NT2/D1 (cell line): ENCODE measurements at regions not wholly inside any gene's neighbourhood (a gene's known extent, or its start where the extent isn't known, plus 50 kb on each side); places are given as distances from the start of the nearest gene placed in this dataset.
"Not testable (repeated sequence)": the region's sequence is repeated elsewhere in the genome, so short reads cannot be mapped to it uniquely, and the experiment has no call there.

Experiments used
- DNase-seq: peaks from one replicate; pipeline ENCODE4 v3.0.0-alpha.2; 2011; ENCODE audit warnings: low read depth, low spot score
- H3K27me3 ChIP-seq: 2 replicates; pipeline ENCODE4 v1.6.0; 2011; ENCODE audit warnings: mild to moderate bottlenecking; ENCODE audit not compliant: insufficient read length, insufficient read depth
- H3K36me3 ChIP-seq: 2 replicates; pipeline ENCODE4 v1.6.1; 2011; ENCODE audit warnings: mild to moderate bottlenecking, low read length, mixed read lengths; ENCODE audit not compliant: insufficient read depth, insufficient read length
- H3K4me1 ChIP-seq: 2 replicates; pipeline ENCODE4 v1.5.1; 2011; ENCODE audit not compliant: insufficient read depth, insufficient read length
- H3K4me3 ChIP-seq: 2 replicates; pipeline ENCODE4 v1.5.1; 2011; ENCODE audit warnings: low read depth; ENCODE audit not compliant: insufficient read length
- H3K9ac ChIP-seq: 2 replicates; pipeline ENCODE4 v1.6.0; 2011; ENCODE audit warnings: low read depth; ENCODE audit not compliant: insufficient read length
- H3K9me3 ChIP-seq: 2 replicates; pipeline ENCODE4 v1.5.1; 2011; ENCODE audit warnings: mild to moderate bottlenecking, low read length; ENCODE audit not compliant: insufficient read depth
- SUZ12 ChIP-seq: IDR thresholded peaks from 2 replicates; pipeline ENCODE4 v1.6.1; 2011; ENCODE audit not compliant: insufficient read length, insufficient read depth; ENCODE audit errors: extremely low read depth
- YY1 ChIP-seq: IDR thresholded peaks from 2 replicates; pipeline ENCODE4 v1.6.1; 2011; ENCODE audit not compliant: insufficient read length, insufficient read depth
- ZNF274 ChIP-seq: IDR thresholded peaks from 2 replicates; pipeline ENCODE4 v1.6.1; 2011; ENCODE audit warnings: mild to moderate bottlenecking, low read depth, low read length

GRCh38 chr15:58321034-58321433, 110.8 kb upstream of the LIPC start:
- H3K9me3 ChIP-seq, result no peaks in the 10 kb centered on the region
- DNase-seq, result no peak
- H3K36me3 ChIP-seq, result no peaks in the 10 kb centered on the region
- no peak overlapping the region for H3K4me3 ChIP-seq
- TF ChIP-seq YY1 (no peak), SUZ12 (no peak), ZNF274 (no peak)
- H3K27me3 ChIP-seq, result no peaks in the 10 kb centered on the region
- H3K4me1 ChIP-seq, result no peaks in the 10 kb centered on the region
- H3K9ac ChIP-seq, result no peak overlapping the region

DNA sequence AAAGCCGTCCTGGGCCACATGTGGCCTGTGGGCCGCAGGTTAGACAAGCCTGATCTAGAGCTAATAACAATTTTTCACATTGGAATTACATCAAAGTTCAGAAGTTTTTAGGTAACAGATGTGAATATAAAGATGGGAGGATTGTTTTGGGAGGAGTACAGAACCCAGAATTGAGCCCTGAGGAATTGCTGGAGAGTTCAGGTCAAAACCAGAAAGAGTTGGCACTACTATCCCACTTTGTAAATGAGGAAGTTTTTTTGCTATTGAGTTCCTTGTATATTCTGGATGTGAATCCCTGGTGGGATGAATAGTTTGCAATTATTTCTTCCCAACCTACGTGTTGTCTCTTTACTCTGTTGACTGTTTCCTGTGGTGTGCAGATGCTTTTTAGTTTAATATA, 109.5 kb upstream of the LIPC start:
- no peaks in the 10 kb centered on the region for H3K36me3 ChIP-seq
- no peaks in the 10 kb centered on the region for H3K27me3 ChIP-seq
- no peak for TF ChIP-seq YY1
- TF ChIP-seq SUZ12, result no peak
- TF ChIP-seq ZNF274, result no peak
- H3K4me3 ChIP-seq, result no peak overlapping the region
- no peak for DNase-seq
- no peak overlapping the region for H3K9ac ChIP-seq
- no peaks in the 10 kb centered on the region for H3K4me1 ChIP-seq
- no peaks in the 10 kb centered on the region; the same call in 1 of the 2 replicates for H3K9me3 ChIP-seq

GRCh38 chr15:58323321-58323720, 108.5 kb upstream of the LIPC start:
- not testable (repeated sequence) for H3K36me3 ChIP-seq, H3K27me3 ChIP-seq, H3K4me3 ChIP-seq, H3K4me1 ChIP-seq, H3K9me3 ChIP-seq, DNase-seq, H3K9ac ChIP-seq

DNA sequence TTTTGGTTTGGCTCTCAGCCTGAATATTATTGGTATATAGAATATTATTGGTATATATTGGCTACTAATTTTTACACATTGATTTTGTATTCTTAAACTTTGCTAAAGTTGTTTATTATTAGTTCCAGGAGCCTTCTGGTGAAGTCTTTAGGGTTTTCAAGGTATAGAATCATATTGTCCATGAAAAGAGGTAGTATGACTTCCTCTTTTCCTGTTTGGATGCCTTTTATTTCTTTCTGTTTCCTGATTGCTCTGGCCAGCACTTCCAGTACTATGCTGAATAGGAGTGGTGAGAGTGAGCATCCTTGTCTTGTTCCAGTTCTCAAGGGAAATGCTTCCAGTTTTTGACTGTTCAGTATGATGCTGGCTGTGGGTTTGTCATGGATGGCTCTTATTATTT, 107.3 kb upstream of the LIPC start:
- H3K9me3 ChIP-seq, result peaks cover 5% of the 10 kb centered on the region; the same call in 1 of the 2 replicates
- no peaks in the 10 kb centered on the region for H3K4me1 ChIP-seq
- no peak for DNase-seq
- H3K27me3 ChIP-seq, result no peaks in the 10 kb centered on the region
- TF ChIP-seq ZNF274 (no peak), YY1 (no peak), SUZ12 (no peak)
- no peak overlapping the region for H3K9ac ChIP-seq
- H3K4me3 ChIP-seq, result no peak overlapping the region
- no peaks in the 10 kb centered on the region for H3K36me3 ChIP-seq

- Histone ChIP-seq H3K27me3 (no peaks in the 10 kb centered on the region), H3K9ac (no peak overlapping the region), H3K36me3 (no peaks in the 10 kb centered on the region), H3K4me1 (peaks cover 8% of the 10 kb centered on the region), H3K9me3 (peaks cover 5% of the 10 kb centered on the region; the same call in 1 of the 2 replicates), H3K4me3 (no peak overlapping the region)
- no peak for DNase-seq
- TF ChIP-seq SUZ12, result no peak
- TF ChIP-seq YY1, result no peak
- no peak for TF ChIP-seq ZNF274
These were observed 103.8 kb upstream of the LIPC start for GRCh38 chr15:58327958-58328357.

DNA sequence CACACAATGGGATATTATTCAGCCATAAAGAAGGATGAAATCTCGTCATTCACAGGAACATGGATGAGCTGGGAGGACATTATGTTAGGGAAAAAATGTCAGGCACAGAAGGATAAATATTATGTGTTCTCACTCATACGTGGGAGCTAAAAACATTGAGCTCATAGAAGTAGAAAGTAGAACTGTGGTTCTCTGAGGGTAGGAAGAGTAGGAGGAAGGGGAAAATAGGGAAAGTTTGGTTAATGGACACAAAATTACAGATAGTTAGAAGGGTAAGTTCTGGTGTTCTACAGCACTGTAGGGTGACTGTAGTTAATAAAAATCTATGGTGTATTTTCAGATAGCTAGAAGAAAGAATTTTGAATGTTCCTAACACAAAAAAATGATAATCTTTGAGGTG, 102.6 kb upstream of the LIPC start:
- Histone ChIP-seq H3K27me3 (no peaks in the 10 kb centered on the region), H3K36me3 (no peaks in the 10 kb centered on the region), H3K9me3 (peaks cover 10% of the 10 kb centered on the region), H3K4me3 (no peak overlapping the region), H3K9ac (no peak overlapping the region), H3K4me1 (peaks cover 8% of the 10 kb centered on the region)
- TF ChIP-seq ZNF274, result no peak
- TF ChIP-seq SUZ12, result no peak
- TF ChIP-seq YY1, result no peak
- no peak for DNase-seq

DNA sequence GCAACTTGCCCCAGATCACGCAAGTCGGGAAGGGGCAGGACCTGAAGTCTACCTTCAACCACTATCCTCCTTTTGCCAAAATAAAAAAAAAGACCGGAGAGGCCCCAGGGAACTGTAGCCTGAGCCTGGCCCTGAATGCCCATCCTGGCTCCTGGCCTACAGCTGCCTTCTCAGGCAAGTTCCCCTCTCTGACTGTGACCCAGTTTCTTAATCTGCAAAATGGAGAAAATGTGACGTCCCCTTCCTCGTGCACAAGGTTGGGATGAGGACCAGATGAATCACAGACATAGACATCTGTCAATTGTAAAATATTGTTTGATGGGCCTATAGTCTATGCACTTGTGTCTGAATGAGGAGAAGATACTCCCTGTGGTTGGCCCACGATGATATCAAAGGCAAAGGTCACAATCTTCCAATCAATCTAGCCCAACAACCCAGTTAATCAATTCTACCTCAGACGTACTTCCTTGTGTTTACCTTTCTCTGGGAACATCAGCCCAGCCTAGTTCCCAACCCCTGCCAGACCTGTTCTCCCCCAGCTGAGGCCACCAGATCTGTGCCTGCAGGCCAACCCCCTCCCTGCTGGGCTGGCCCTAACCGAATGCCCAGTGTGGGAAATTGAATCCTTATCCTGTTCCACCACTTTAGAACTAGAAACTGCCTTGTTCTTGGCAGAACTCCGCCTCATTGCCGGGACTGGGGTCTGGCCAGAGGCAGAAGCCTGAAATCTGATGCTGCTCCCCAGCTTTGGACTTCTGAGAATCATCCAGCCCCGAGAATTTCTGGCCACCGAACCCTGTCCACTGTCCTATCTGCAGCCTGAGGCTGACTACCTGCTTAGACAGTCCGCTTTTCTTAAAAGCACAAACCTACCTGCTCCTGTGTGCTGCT, 101.8 kb upstream of the LIPC start:
- DNase-seq, result no peak
- Histone ChIP-seq H3K36me3 (no peaks in the 10 kb centered on the region), H3K27me3 (no peaks in the 10 kb centered on the region), H3K9me3 (peaks cover 18% of the 10 kb centered on the region), H3K4me3 (no peak overlapping the region), H3K9ac (no peak overlapping the region), H3K4me1 (peaks cover 8% of the 10 kb centered on the region)
- TF ChIP-seq ZNF274 (no peak), YY1 (no peak), SUZ12 (no peak)
